Neural cell (in vitro differentiated cells): ENCODE measurements at regions not wholly inside any gene's neighbourhood (a gene's known extent, or its start where the extent isn't known, plus 50 kb on each side); places are given as distances from the start of the nearest gene placed in this dataset.
"Not testable (repeated sequence)": the region's sequence is repeated elsewhere in the genome, so short reads cannot be mapped to it uniquely, and the experiment has no call there.

ENCODE experiments used
- CTCF ChIP-seq: fragments of 450-650 bp; IDR thresholded peaks from 2 replicates; pipeline ENCODE4 v1.5.1; 2014; ENCODE audit warnings: antibody characterized with exemption, mild to moderate bottlenecking, moderate library complexity; ENCODE audit not compliant: poor library complexity, severe bottlenecking
- EP300 ChIP-seq: fragments of 450-650 bp; conservative IDR thresholded peaks from 2 replicates; pipeline ENCODE4 v1.6.1; 2014; ENCODE audit warnings: antibody characterized with exemption, mild to moderate bottlenecking, moderate library complexity; ENCODE audit not compliant: poor library complexity, severe bottlenecking

DNA sequence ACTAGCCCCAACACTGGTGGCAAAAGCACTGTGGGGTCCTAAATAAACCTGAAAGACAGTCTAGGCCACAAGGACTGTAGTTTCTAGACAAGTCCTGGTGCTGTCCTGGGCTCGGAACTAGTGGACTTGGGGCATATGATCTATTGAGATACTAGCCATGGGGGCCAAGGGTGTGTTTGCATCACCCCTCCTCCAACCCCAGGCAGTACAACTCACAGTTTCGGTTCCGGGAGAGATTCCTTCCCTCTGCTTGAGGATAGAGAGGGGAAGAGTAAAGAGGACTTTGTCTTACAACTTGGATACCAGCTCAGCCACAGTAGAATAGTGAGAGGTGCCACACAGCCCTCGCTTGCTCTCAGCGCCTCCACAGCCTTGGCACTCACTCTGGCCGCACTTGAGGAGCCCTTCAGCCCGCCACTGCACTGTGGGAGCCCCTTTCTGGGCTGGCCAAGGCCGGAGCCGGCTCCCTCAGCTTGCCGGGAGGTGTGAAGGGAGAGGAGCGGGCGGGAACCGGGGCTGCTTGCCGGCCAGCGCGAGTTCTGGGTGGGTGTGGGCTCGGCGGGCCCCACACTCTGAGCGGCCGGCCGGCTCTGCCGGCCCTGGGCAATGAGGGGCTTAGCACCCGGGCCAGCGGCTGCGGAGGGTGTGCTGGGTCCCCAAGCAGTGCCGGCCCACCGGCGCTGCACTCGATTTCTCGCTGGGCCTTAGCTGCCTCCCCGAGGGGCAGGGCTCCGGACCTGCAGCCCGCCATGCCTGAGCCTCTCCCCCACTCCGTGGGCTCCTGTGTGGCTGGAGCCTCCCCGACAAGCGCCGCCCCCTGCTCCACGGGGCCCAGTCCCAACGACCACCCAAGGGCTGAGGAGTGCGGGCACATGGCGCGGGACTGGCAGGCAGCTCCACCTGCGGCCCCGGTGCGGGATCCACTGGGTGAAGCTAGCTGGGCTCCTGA lies 222.7 kb upstream of the SEMA3C start:
- TF ChIP-seq CTCF, EP300: not testable (repeated sequence)
